Activated B cell treated with CpG ODN at 0.5 μM for 24 hours (primary cell): ENCODE measurements at regions not wholly inside any gene's neighbourhood (a gene's known extent, or its start where the extent isn't known, plus 50 kb on each side); places are given as distances from the start of the nearest gene placed in this dataset.

Experiments used
- ATAC-seq: fragments of 200-7000 bp; cut with Tn5 transposase; one replicate; pipeline ENCODE4 v1.10.0; 2021; ENCODE audit warnings: low read depth, mild to moderate bottlenecking, moderate library complexity
- CTCF ChIA-PET: fragments of 350-600 bp; sonication (Branson Sonifier 250); formaldehyde crosslinking; loops from one replicate; lab custom pipeline; 2021; ENCODE audit warnings: antibody characterized with exemption; lab: Charles Lee
- POLR2A ChIA-PET: fragments of 350-600 bp; sonication (Branson Sonifier 250); formaldehyde crosslinking; loops from one replicate; lab custom pipeline; 2021; ENCODE audit warnings: antibody characterized with exemption; lab: Charles Lee
- DNase-seq: peaks from one replicate; pipeline ENCODE4 v3.0.0; 2022
- H3K27ac Mint-ChIP-seq: one replicate; pipeline ENCODE4 v1.8.0; 2020; ENCODE audit warnings: mixed read lengths
- H3K27me3 Mint-ChIP-seq: one replicate; pipeline ENCODE4 v1.8.0; 2021; ENCODE audit warnings: mixed read lengths
- H3K36me3 Mint-ChIP-seq: one replicate; pipeline ENCODE4 v1.8.0; 2021; ENCODE audit warnings: low read depth, mixed read lengths
- H3K4me1 Mint-ChIP-seq: one replicate; pipeline ENCODE4 v1.8.0; 2021; ENCODE audit warnings: mixed read lengths
- H3K4me3 Mint-ChIP-seq: one replicate; pipeline ENCODE4 v1.8.0; 2020; ENCODE audit warnings: mild to moderate bottlenecking, mixed read lengths
- H3K9me3 Mint-ChIP-seq: one replicate; pipeline ENCODE4 v1.8.0; 2020; ENCODE audit warnings: mixed read lengths
- CTCF ChIP-seq: fragments of 200-600 bp; IDR thresholded peaks from one replicate; pipeline ENCODE4 v1.8.0; 2022; ENCODE audit warnings: antibody characterized with exemption, mild to moderate bottlenecking
- intact Hi-C: fragments of 100-400 bp; cut with micrococcal nuclease; formaldehyde crosslinking; loops from one replicate; pipeline ENCODE4 v1.15.1; 2024

- DNase-seq (no peak), ATAC-seq (no peak)
- Mint-ChIP-seq H3K27ac (no peak overlapping the region), H3K36me3 (no peaks in the 10 kb centered on the region), H3K4me3 (no peak overlapping the region), H3K27me3 (no peaks in the 10 kb centered on the region), H3K4me1 (no peaks in the 10 kb centered on the region), H3K9me3 (no peaks in the 10 kb centered on the region)
- intact Hi-C loops: no loop called here
- CTCF ChIA-PET: no interaction called here
- TF ChIP-seq CTCF: no peak
- POLR2A ChIA-PET: no interaction called here
These were observed 472.8 kb upstream of the ADARB2 start for GRCh38 chr10:2210088-2210487.

GRCh38 chr10:2208106-2208505, 470.8 kb upstream of the ADARB2 start:
- DNase-seq: no peak
- POLR2A ChIA-PET: no interaction called here
- Mint-ChIP-seq H3K9me3 (no peaks in the 10 kb centered on the region), H3K27ac (no peak overlapping the region), H3K36me3 (no peaks in the 10 kb centered on the region), H3K4me1 (no peaks in the 10 kb centered on the region), H3K27me3 (no peaks in the 10 kb centered on the region), H3K4me3 (no peak overlapping the region)
- TF ChIP-seq CTCF: no peak
- no peak for ATAC-seq
- CTCF ChIA-PET: no interaction called here
- intact Hi-C loops: no loop called here

GRCh38 chr10:2207246-2207922, 470.1 kb upstream of the ADARB2 start:
- POLR2A ChIA-PET: no interaction called here
- Mint-ChIP-seq H3K27ac (no peak overlapping the region), H3K4me1 (no peaks in the 10 kb centered on the region), H3K27me3 (no peaks in the 10 kb centered on the region), H3K9me3 (no peaks in the 10 kb centered on the region), H3K4me3 (no peak overlapping the region), H3K36me3 (no peaks in the 10 kb centered on the region)
- no peak for ATAC-seq
- no peak for DNase-seq
- CTCF ChIA-PET: interaction anchor here (0.7 kb wide), 1 partner anchor 804 kb away, joined by 3 read pairs; no protein-coding TSS in a partner anchor
- intact Hi-C loops: no loop called here
- no peak for TF ChIP-seq CTCF

- intact Hi-C loops: no loop called here
- Mint-ChIP-seq H3K9me3 (no peaks in the 10 kb centered on the region), H3K36me3 (no peaks in the 10 kb centered on the region), H3K4me3 (no peak overlapping the region), H3K27me3 (no peaks in the 10 kb centered on the region), H3K4me1 (no peaks in the 10 kb centered on the region), H3K27ac (no peak overlapping the region)
- no peak for ATAC-seq
- CTCF ChIA-PET: no interaction called here
- TF ChIP-seq CTCF: no peak
- DNase-seq: no peak
- POLR2A ChIA-PET: no interaction called here
These were observed 468.1 kb upstream of the ADARB2 start for GRCh38 chr10:2205406-2205805.

GRCh38 chr10:2202401-2202800, 465.1 kb upstream of the ADARB2 start:
- Mint-ChIP-seq H3K4me3 (no peak overlapping the region), H3K27ac (no peak overlapping the region), H3K27me3 (no peaks in the 10 kb centered on the region), H3K4me1 (no peaks in the 10 kb centered on the region), H3K36me3 (no peaks in the 10 kb centered on the region), H3K9me3 (peaks cover 3% of the 10 kb centered on the region)
- no peak for ATAC-seq
- ChIA-PET POLR2A (no interaction called here), CTCF (no interaction called here)
- TF ChIP-seq CTCF: no peak
- no peak for DNase-seq
- intact Hi-C loops: no loop called here
